ENCODE measurements at regions not wholly inside any gene's neighbourhood (a gene's known extent, or its start where the extent isn't known, plus 50 kb on each side); places are given as distances from the start of the nearest gene placed in this dataset.
"Not testable (repeated sequence)": the region's sequence is repeated elsewhere in the genome, so short reads cannot be mapped to it uniquely, and the experiment has no call there.

DNA sequence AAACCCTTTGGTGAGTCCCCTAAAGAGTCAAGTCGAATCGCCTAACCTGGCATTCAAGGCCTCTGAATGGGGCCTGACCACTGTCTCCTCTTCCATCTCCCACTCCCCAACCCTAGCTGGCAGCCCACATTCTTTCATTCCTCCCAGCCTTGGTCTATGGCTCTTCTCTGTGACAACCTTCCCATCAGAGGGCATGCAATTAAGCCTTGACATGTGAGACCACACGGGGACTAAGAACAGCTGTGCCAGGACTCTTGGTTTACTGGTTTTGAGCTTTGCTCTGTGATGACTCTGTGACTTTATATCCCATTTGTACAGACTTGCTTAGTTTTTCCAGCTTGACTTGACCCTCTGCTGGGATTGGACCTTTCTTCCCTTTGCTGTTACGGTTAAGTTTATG, 116.6 kb downstream of the BUB3 start:
- DNase-seq = no peak

GRCh38 chr10:123272171-123272570, 118.0 kb downstream of the BUB3 start:
- no peak for DNase-seq

DNA sequence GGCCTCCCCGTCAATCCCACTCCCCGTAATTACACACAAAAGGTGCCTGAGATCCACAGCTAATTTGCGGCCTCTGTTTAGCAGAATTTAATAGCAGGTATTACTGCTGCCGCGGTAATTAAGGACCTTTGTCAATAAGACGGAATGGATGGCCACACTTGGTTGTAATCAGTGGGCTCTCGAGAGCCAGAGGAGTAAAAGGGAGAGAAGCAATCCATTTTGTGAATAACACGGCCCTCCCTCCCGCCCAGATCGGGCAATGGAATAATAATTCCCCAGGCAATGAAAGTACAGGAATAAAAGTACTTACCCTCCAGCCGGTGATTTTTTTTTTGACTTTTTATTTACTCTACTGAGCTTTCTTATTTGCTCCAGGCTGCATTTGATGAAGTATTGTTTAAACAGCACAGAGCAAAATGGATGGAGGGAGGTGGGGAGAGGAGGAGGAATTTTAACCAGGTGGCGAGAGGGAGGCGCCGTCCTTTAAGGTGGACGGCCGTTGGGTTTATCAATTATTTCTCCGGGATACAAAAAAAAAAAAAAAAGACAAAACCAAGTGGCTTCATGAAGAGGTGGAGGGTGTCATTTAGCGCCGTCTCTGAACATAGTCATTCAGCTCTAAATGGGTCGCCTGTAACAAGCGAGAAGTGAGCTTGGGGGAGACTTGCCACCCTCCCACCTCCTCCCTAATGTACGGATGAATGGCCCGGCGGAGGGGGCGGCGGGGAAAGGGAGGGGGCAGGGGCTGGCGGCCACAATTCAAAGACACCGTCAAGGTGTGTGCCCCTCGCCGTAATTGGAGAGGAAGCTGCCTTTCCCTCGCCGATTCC, 120.3 kb downstream of the BUB3 start:
- no peak for DNase-seq

DNA sequence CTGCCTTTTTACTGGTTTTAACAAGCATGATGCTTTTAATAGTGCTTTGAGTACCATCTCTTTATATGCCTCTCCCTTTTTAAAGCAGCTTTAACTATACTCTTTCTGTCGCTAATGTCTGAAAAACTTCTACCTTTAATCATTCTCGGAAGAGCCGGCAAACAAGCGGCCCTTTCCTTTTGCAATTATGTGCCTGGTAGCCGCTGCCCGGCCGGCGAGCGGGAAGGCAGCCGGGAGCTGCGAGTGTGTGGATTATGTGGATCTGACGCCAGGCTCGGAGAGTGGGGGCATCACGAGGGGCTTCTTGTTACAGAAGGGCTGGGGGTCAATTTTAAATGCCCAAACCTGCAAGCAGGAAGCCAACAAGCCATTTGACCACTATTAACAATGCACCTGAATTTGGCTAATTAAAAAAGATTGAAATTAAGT, 120.9 kb downstream of the BUB3 start:
- DNase-seq = no peak

- no peak for DNase-seq
These were observed 124.2 kb downstream of the BUB3 start for GRCh38 chr10:123278445-123278844.

- not testable (repeated sequence) for DNase-seq
These were observed 129.2 kb downstream of the BUB3 start for GRCh38 chr10:123283371-123283770.

GRCh38 chr10:123284022-123284421, 129.8 kb downstream of the BUB3 start:
- DNase-seq = no peak

DNA sequence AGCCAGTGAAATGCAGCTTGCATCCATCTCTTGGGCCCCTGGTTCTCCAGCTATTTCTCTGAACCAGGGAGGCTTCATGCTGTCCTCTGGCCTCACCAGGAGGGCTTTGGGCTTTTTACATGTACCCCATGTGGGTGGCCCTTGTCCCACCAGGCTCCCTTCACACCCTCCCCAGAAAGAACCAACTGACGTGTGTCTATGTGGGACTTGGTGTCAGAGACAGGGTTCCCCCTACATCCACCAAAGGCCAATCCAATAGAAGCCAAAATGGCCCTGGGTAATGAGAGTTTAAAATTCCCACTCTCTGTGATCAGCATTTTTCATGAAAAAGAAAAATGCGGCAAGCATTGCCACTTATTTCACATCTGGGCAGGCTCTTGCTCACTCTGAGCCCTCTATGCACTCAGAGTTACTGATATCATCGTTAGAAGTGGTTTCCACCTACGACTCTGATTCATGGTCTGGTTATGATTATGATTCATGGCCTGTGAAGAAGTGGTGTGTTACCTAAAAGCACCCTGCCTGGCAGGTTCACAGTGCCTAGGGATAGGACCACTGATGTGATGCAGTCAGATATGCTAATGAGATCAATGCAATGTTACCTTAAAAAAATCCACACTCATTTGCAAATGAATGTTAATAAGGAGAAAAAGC, 133.5 kb downstream of the BUB3 start:
- DNase-seq = no peak

DNA sequence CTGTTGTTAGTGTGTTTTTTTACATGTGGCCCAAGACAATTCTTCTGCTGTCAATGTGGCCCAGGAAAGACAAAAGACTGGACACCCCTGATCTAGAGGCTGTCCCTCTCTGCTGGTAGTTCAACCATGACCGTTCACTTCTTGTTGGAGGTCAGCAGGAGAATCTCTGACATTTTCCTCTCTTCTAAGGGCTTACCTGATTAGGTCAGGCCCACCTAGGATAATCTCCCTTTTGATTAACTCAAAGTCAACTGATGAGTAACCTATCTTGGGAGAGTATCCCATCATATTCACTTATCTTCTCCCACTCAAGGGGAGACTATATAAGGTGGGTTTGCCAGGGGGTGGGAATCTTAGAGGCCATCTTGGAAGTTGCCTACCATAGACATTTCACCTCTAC, 135.2 kb downstream of the BUB3 start:
- DNase-seq = no peak

DNA sequence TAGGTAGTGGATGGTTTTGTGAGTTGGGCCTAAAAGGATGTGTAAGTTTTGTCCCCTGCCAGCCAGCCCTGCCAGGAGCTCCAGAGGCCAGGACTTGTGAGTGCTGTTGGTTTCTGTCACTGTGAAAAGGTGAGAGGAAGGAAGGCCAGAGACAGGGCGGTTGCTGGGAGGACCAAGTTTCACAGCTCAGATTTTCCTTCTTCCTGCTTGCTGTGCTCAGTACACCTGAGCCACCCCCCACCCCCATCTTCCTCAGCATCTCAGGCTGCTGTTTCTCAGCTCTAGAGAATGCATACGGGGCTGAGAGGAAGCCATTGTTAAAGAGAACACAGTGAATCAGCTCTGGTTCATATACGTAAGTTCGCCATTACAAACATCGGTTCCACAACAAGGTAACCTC, 139.9 kb downstream of the BUB3 start:
- DNase-seq = no peak

DNA sequence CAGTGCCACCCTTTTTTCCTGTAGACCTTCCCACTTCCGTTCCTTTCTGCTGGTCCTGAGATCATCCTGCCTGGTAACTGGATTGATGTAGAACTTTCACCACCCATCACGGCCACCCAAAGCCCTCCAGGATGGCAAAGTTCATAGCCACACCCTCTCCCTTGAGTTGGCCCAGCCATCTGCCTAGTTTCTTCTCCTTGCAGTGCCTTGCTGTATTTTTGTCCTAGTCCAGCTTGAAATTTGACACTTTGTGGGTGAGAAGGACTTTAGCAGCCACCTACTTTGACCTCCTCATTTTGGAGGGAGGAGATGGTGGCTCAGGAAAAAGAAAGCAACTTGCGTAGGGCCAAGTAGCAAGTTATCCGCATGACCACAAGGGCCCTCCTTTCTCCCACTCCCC, 140.7 kb downstream of the BUB3 start:
- no peak for DNase-seq

GRCh38 chr10:123295644-123296043, 141.4 kb downstream of the BUB3 start:
- DNase-seq = no peak

DNA sequence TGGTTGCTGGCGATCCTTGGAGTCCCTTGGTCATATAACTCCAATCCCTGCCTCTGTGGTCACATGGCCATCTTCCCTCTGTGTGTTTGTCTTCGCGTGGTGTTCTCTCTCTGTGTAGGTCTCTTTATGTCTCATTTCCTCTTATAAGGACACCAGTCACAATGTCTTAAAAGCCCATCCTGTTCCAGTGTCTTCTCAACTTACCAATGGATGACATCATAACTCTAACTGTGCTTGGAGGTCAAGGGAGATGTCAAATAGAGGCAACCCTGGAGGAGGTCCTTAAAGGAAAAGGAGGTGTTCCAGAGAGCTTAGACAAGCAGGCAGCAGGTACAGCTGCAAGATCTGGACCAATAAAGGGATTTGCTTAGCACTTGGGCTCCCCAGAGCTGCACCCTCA, 143.0 kb downstream of the BUB3 start:
- DNase-seq = no peak

GRCh38 chr10:123298583-123298982, 144.4 kb downstream of the BUB3 start:
- DNase-seq = no peak

DNA sequence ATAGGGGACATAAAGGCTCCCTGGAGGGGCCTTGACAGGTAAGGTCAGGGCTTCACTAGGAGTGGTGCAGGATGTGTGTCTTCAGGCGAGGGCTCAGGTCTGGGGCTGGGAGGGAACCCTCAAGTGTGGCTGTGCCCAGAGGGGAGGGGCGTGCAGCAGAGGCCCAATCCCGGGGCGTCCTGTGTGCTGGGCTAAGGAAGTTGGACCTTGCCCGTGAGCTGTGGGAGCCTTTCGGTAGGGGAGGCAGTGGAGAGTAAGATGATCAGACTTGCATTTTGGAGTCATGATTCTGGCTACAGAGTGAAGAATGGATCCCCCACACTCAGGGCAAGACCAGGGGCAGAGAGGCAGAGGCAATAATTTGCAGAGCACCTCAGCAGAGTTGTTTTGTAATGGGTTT, 145.4 kb downstream of the BUB3 start:
- DNase-seq = no peak

GRCh38 chr10:123301077-123301857, 147.1 kb downstream of the BUB3 start:
- DNase-seq = peak; percentile 11

DNA sequence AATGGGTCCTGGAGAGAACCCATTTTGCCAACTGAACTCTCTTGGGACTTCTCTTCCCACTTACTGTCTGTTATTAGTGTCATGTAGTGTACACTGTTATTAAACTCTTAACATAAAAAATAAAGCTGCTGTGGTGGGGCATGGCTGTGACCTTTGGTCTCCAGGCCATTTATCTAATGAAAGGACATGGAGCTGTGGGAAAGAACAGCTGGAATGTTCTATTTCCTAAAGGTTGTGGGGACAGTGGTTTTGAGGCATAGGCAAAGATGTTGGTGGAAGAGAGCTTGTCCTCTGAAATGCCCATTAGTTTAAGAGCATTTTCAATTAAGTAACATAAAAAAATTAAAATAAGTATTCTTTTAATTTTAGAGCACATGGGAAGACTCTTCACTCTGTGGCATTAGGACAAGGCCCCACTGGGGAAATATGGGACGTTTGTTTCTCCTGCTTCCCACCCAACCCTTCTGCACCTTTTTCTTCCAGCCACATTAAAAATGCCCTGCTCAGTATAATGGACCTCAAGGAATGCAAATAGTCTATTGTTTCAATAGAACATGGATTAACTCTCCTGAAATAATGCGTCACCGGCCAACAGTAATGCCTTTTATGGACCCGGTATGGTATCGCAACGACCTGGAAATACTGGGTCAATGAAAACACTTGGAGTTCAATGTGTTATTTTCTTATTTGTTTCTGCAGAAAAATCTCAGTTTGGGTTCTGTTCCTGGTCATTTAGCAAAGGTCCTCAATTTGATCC, 149.6 kb downstream of the BUB3 start:
- DNase-seq = no peak

DNA sequence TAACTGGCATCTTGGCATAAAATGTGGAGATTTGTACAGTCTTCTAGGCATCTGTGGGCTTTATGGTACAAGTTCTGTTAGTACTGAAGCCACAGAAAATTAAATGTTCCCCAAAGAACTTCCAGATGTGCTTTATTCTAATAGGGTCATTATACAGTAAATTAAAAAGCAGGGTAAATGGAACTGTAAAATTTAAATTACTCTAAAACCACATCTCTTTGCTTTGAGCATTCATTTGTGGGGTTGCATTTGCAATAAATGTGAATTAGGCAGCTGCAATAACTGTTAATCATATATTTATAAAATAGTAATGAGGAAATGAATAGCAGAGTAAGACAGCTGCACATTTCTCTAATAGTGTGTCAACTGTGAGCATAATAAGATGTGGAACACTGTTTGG, 151.5 kb downstream of the BUB3 start:
- DNase-seq = no peak

GRCh38 chr10:123306290-123306689, 152.1 kb downstream of the BUB3 start:
- no peak for DNase-seq

- DNase-seq = no peak
These were observed 155.5 kb downstream of the BUB3 start for GRCh38 chr10:123309731-123310130.

DNA sequence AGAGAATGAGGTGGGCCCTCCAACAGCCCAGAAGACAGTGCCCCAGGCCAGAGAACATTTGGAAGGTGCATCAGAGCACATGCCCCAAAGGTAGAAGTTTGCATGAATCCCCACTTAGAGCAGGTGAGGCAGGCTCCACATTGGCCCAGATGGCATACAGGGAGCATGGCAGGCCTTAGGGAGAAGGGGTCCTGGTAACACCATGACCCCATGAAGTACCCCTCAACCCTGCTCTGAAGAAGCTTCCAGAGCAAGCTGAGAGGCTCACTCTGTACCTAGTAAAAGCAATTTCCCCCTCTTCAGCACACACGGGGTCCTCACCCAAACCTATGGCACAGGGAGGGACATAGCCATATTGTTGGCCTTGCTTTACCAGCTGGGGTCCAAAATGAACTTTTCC, 162.6 kb downstream of the BUB3 start:
- DNase-seq = no peak

DNA sequence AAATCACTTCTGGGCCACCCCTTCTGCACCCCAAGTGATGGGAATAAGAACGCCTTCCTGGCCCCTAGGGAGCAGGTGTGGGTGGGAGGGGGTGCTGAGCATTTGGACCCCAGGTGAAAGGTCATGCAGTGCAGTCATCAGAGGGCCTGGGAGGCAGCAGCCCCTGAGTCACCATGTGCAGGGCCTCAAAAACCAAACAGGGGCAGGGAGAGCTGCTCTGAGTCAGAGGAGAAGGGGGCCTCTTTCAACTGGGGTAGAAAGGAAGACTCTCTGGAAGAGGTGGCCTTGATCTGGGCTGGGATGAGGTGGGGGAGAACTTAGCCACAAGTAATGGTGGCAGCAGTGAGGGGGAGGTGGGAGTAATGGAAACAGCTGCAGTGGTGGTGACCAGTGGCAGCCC, 164.3 kb downstream of the BUB3 start:
- no peak for DNase-seq

DNA sequence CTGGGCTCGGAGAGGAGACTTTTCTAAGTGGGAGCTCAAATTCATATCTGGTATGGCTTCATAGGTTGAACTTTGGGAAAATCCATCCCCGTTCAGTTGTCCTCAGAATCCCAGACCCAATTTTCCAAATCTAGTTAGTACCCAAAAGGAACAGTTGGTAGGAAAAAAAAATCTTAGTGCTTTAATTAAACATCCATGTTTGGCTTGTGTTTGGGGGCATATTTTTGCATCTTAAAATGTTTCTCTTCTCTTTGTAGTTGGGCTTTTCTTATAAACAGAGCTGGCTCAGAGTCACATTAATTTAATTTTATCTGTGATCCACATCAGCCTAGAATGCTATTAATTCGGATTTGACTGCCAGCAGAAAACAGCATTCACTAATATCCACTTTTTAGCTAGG, 165.9 kb downstream of the BUB3 start:
- DNase-seq = no peak
